ENCODE measurements at regions not wholly inside any gene's neighbourhood (a gene's known extent, or its start where the extent isn't known, plus 50 kb on each side); places are given as distances from the start of the nearest gene placed in this dataset.

- Mint-ChIP-seq H3K4me3 (no peak overlapping the region), H3K9me3 (peaks cover 0 to 7% (median 0%) of the 10 kb centered on the region in 9 donors), H3K36me3 (no peaks in the 10 kb centered on the region), H3K4me1 (no peaks in the 10 kb centered on the region), H3K27me3 (peaks cover 0 to 2% (median 0%) of the 10 kb centered on the region in 5 donors), H3K27ac (no peak overlapping the region)
- POLR2A ChIA-PET = no interaction called here
- DNase-seq = no peak
- no peak for ATAC-seq
Observed at GRCh38 chr13:72204291-72204690, 337.3 kb upstream of the DACH1 start.

- peaks cover 0 to 6% (median 0%) of the 10 kb centered on the region in 9 donors for H3K9me3 Mint-ChIP-seq
- no peaks in the 10 kb centered on the region for H3K36me3 Mint-ChIP-seq
- ATAC-seq = no peak
- no peaks in the 10 kb centered on the region for H3K4me1 Mint-ChIP-seq
- H3K27ac Mint-ChIP-seq = no peak overlapping the region
- POLR2A ChIA-PET = no interaction called here
- H3K27me3 Mint-ChIP-seq = no peaks in the 10 kb centered on the region
- H3K4me3 Mint-ChIP-seq = no peak overlapping the region
- DNase-seq = no peak
Observed at GRCh38 chr13:72201726-72202125, 334.7 kb upstream of the DACH1 start.

- DNase-seq = no peak
- H3K4me1 Mint-ChIP-seq = no peaks in the 10 kb centered on the region
- no peak for ATAC-seq
- POLR2A ChIA-PET = no interaction called here
- no peaks in the 10 kb centered on the region for H3K27me3 Mint-ChIP-seq
- no peak overlapping the region for H3K4me3 Mint-ChIP-seq
- H3K36me3 Mint-ChIP-seq = no peaks in the 10 kb centered on the region
- H3K27ac Mint-ChIP-seq = no peak overlapping the region
- H3K9me3 Mint-ChIP-seq = peaks cover 0 to 6% (median 0%) of the 10 kb centered on the region in 9 donors
Observed at GRCh38 chr13:72199640-72200039, 332.6 kb upstream of the DACH1 start.

GRCh38 chr13:72198967-72199560 lies 332.1 kb upstream of the DACH1 start:
- Mint-ChIP-seq H3K36me3 (no peaks in the 10 kb centered on the region), H3K27me3 (no peaks in the 10 kb centered on the region), H3K4me3 (no peak overlapping the region), H3K4me1 (no peaks in the 10 kb centered on the region), H3K9me3 (peaks cover 0 to 6% (median 0%) of the 10 kb centered on the region in 9 donors), H3K27ac (no peak overlapping the region)
- no peak for ATAC-seq
- DNase-seq = no peak
- POLR2A ChIA-PET = no interaction called here

GRCh38 chr13:72198042-72198441 lies 331.0 kb upstream of the DACH1 start:
- no peak overlapping the region for H3K27ac Mint-ChIP-seq
- no peaks in the 10 kb centered on the region for H3K36me3 Mint-ChIP-seq
- DNase-seq (no peak), ATAC-seq (no peak)
- H3K4me1 Mint-ChIP-seq = no peaks in the 10 kb centered on the region
- POLR2A ChIA-PET = no interaction called here
- no peak overlapping the region for H3K4me3 Mint-ChIP-seq
- H3K27me3 Mint-ChIP-seq = no peaks in the 10 kb centered on the region
- peaks cover 0 to 6% (median 0%) of the 10 kb centered on the region in 9 donors for H3K9me3 Mint-ChIP-seq

- Mint-ChIP-seq H3K27me3 (no peaks in the 10 kb centered on the region), H3K4me1 (no peaks in the 10 kb centered on the region), H3K4me3 (no peak overlapping the region), H3K36me3 (no peaks in the 10 kb centered on the region), H3K27ac (no peak overlapping the region), H3K9me3 (no peaks in the 10 kb centered on the region)
- POLR2A ChIA-PET = no interaction called here
- ATAC-seq (no peak), DNase-seq (no peak)
Observed at GRCh38 chr13:72195044-72195704, 328.2 kb upstream of the DACH1 start.

GRCh38 chr13:72194523-72194922 lies 327.5 kb upstream of the DACH1 start:
- H3K27ac Mint-ChIP-seq = no peak overlapping the region
- no peaks in the 10 kb centered on the region for H3K9me3 Mint-ChIP-seq
- H3K4me1 Mint-ChIP-seq = no peaks in the 10 kb centered on the region
- H3K4me3 Mint-ChIP-seq = no peak overlapping the region
- H3K27me3 Mint-ChIP-seq = no peaks in the 10 kb centered on the region
- no peak for ATAC-seq
- no peaks in the 10 kb centered on the region for H3K36me3 Mint-ChIP-seq
- POLR2A ChIA-PET = no interaction called here
- no peak for DNase-seq

- Mint-ChIP-seq H3K27ac (no peak overlapping the region), H3K36me3 (no peaks in the 10 kb centered on the region), H3K27me3 (peaks cover 0 to 4% (median 0%) of the 10 kb centered on the region in 5 donors), H3K4me3 (no peak overlapping the region), H3K9me3 (peaks cover 0 to 21% (median 3%) of the 10 kb centered on the region in 9 donors), H3K4me1 (no peaks in the 10 kb centered on the region)
- POLR2A ChIA-PET = no interaction called here
- DNase-seq (no peak), ATAC-seq (no peak)
Observed at GRCh38 chr13:72186730-72187422, 319.9 kb upstream of the DACH1 start.

GRCh38 chr13:72185776-72186175 lies 318.8 kb upstream of the DACH1 start:
- Mint-ChIP-seq H3K4me3 (no peak overlapping the region), H3K9me3 (peaks cover 0 to 21% (median 3%) of the 10 kb centered on the region in 9 donors), H3K27me3 (peaks cover 0 to 4% (median 0%) of the 10 kb centered on the region in 5 donors), H3K27ac (no peak overlapping the region), H3K4me1 (no peaks in the 10 kb centered on the region), H3K36me3 (no peaks in the 10 kb centered on the region)
- no peak for ATAC-seq
- DNase-seq = no peak
- POLR2A ChIA-PET = no interaction called here

- POLR2A ChIA-PET = no interaction called here
- Mint-ChIP-seq H3K36me3 (no peaks in the 10 kb centered on the region), H3K9me3 (peaks cover 0 to 12% (median 4%) of the 10 kb centered on the region in 9 donors), H3K4me3 (no peak overlapping the region), H3K27me3 (no peaks in the 10 kb centered on the region), H3K4me1 (no peaks in the 10 kb centered on the region), H3K27ac (no peak overlapping the region)
- ATAC-seq = no peak
- no peak for DNase-seq
Observed at GRCh38 chr13:72181661-72182060, 314.7 kb upstream of the DACH1 start.

GRCh38 chr13:72180253-72180952 lies 313.4 kb upstream of the DACH1 start:
- H3K9me3 Mint-ChIP-seq = peaks cover 0 to 12% (median 3%) of the 10 kb centered on the region in 9 donors
- ATAC-seq = no peak
- DNase-seq = no peak
- H3K4me1 Mint-ChIP-seq = no peaks in the 10 kb centered on the region
- H3K4me3 Mint-ChIP-seq = no peak overlapping the region
- no peak overlapping the region for H3K27ac Mint-ChIP-seq
- no peaks in the 10 kb centered on the region for H3K27me3 Mint-ChIP-seq
- POLR2A ChIA-PET = no interaction called here
- H3K36me3 Mint-ChIP-seq = no peaks in the 10 kb centered on the region

- H3K27ac Mint-ChIP-seq = no peak overlapping the region
- no peaks in the 10 kb centered on the region for H3K4me1 Mint-ChIP-seq
- DNase-seq (no peak), ATAC-seq (no peak)
- POLR2A ChIA-PET = no interaction called here
- H3K27me3 Mint-ChIP-seq = no peaks in the 10 kb centered on the region
- H3K36me3 Mint-ChIP-seq = no peaks in the 10 kb centered on the region
- no peak overlapping the region for H3K4me3 Mint-ChIP-seq
- H3K9me3 Mint-ChIP-seq = peaks cover 0 to 8% (median 2%) of the 10 kb centered on the region in 9 donors
Observed at GRCh38 chr13:72174549-72174948, 307.5 kb upstream of the DACH1 start.

GRCh38 chr13:72170571-72170970 lies 303.6 kb upstream of the DACH1 start:
- DNase-seq = no peak
- no peak overlapping the region for H3K4me3 Mint-ChIP-seq
- H3K27me3 Mint-ChIP-seq = no peaks in the 10 kb centered on the region
- no peak overlapping the region for H3K27ac Mint-ChIP-seq
- no peaks in the 10 kb centered on the region for H3K4me1 Mint-ChIP-seq
- no peaks in the 10 kb centered on the region for H3K36me3 Mint-ChIP-seq
- POLR2A ChIA-PET = no interaction called here
- H3K9me3 Mint-ChIP-seq = peaks cover 0 to 3% (median 0%) of the 10 kb centered on the region in 9 donors
- no peak for ATAC-seq

Measured in naive thymus-derived CD8-positive, alpha-beta T cell (primary cell).